SK-N-SH (cell line): ENCODE measurements at regions not wholly inside any gene's neighbourhood (a gene's known extent, or its start where the extent isn't known, plus 50 kb on each side); places are given as distances from the start of the nearest gene placed in this dataset.

Experiments
- CTCF ChIA-PET: fragments of 300-600, 350-600 bp; formaldehyde crosslinking; extraction: SDS; loops from one replicate; lab custom pipeline; 2021; lab: Yijun Ruan, JAX
- POLR2A ChIA-PET: fragments of 350-600 bp; sonication (Branson Sonifier 250); formaldehyde crosslinking; extraction: SDS; loops from one replicate; lab custom pipeline; 2020; ENCODE audit warnings: antibody characterized with exemption, inconsistent platforms; lab: Yijun Ruan, JAX
- DNase-seq: peaks from one replicate; pipeline ENCODE4 v3.0.0; 2012
- H2AFZ ChIP-seq: fragments of 200-600 bp; sonication (generic); 2 replicates; pipeline ENCODE4 v1.8.1; 2016; ENCODE audit warnings: antibody characterized with exemption, mild to moderate bottlenecking, low read depth
- H3F3A ChIP-seq: fragments of 200-600 bp; sonication (generic); replicated peaks from 2 replicates; pipeline ENCODE3; 2016; ENCODE audit warnings: antibody characterized with exemption, mild to moderate bottlenecking; ENCODE audit not compliant: insufficient read depth
- H3K27ac ChIP-seq, 2 experiments: fragments of 200-500 bp in 1 of 2; fragments of 200-600 bp in 1 of 2; sonication (Bioruptor generic) in 1 of 2; sonication (generic), shearing (Covaris generic) in 1 of 2; 2 replicates each; pipeline versions ENCODE4 v1.5.1 to v1.6.1; 2014 to 2016; ENCODE audit warnings: low read depth in 2 of 2, inconsistent platforms in 1 of 2, low read length in 1 of 2, mild to moderate bottlenecking in 1 of 2, mixed read lengths in 1 of 2
- H3K27me3 ChIP-seq: fragments of 200-600 bp; sonication (generic), shearing (Covaris generic); 2 replicates; pipeline ENCODE4 v1.6.1; 2016; ENCODE audit warnings: mixed run types; ENCODE audit not compliant: insufficient read depth
- H3K36me3 ChIP-seq, 2 experiments: fragments of 200-500 bp in 1 of 2; fragments of 200-600 bp in 1 of 2; sonication (Bioruptor generic) in 1 of 2; sonication (generic) in 1 of 2; replicated peaks in 1 of 2; 2 replicates each; pipeline versions ENCODE3 to v1.5.1; 2014 to 2016; ENCODE audit warnings: low read length in 1 of 2, mild to moderate bottlenecking in 1 of 2; ENCODE audit not compliant: insufficient read depth in 2 of 2, control insufficient read depth in 1 of 2
- H3K4me1 ChIP-seq, 2 experiments: fragments of 200-500 bp in 1 of 2; fragments of 200-600 bp in 1 of 2; sonication (Bioruptor generic) in 1 of 2; sonication (generic), shearing (Covaris generic) in 1 of 2; 2 replicates each; pipeline versions ENCODE4 v1.5.1 to v1.6.1; 2014 to 2016; ENCODE audit warnings: low read depth in 1 of 2, low read length in 1 of 2, mixed run types in 1 of 2; ENCODE audit not compliant: insufficient read depth in 2 of 2, control insufficient read depth in 1 of 2
- H3K4me2 ChIP-seq: fragments of 200-600 bp; sonication (generic), shearing (Covaris generic); 2 replicates; pipeline ENCODE4 v1.6.1; 2017; ENCODE audit warnings: mixed run types
- H3K4me3 ChIP-seq, 2 experiments: fragments of 200-500 bp in 1 of 2; fragments of 200-600 bp in 1 of 2; sonication (Bioruptor generic) in 1 of 2; sonication (generic), shearing (Covaris generic) in 1 of 2; 2 replicates each; pipeline versions ENCODE4 v1.5.1 to v1.8.1; 2014 to 2016; ENCODE audit warnings: low read depth in 2 of 2, inconsistent platforms in 1 of 2, low read length in 1 of 2, mild to moderate bottlenecking in 1 of 2, mixed read lengths in 1 of 2, moderate library complexity in 1 of 2
- H3K79me2 ChIP-seq: fragments of 200-600 bp; sonication (generic); 2 replicates; pipeline ENCODE4 v1.8.1; 2017; ENCODE audit warnings: mild to moderate bottlenecking; ENCODE audit not compliant: insufficient read depth
- H3K9ac ChIP-seq: fragments of 200-600 bp; sonication (generic); 2 replicates; pipeline ENCODE4 v1.6.1; 2017; ENCODE audit warnings: mixed run types
- H3K9me2 ChIP-seq: fragments of 200-600 bp; sonication (generic); 2 replicates; pipeline ENCODE4 v1.6.1; 2017; ENCODE audit warnings: mixed run types
- H3K9me3 ChIP-seq: fragments of 200-600 bp; sonication (generic); 2 replicates; pipeline ENCODE4 v1.6.1; 2017; ENCODE audit warnings: mixed run types, mild to moderate bottlenecking, moderate library complexity
- H4K20me1 ChIP-seq: fragments of 200-600 bp; sonication (generic); 2 replicates; pipeline ENCODE4 v1.6.1; 2017; ENCODE audit warnings: mild to moderate bottlenecking, mixed run types; ENCODE audit not compliant: insufficient read depth
- ELF1 ChIP-seq: IDR thresholded peaks from 2 replicates; pipeline ENCODE4 v1.4.0; 2012
- EP300 ChIP-seq, 2 experiments: IDR thresholded peaks; 2 replicates each; pipeline versions ENCODE4 v1.4.0 to v1.6.1; 2012; ENCODE audit warnings: borderline replicate concordance in 1 of 2, low read depth in 1 of 2, low read length in 1 of 2
- EZH2phosphoT487 ChIP-seq: fragments of 200-600 bp; sonication (generic); IDR thresholded peaks from 2 replicates; pipeline ENCODE4 v1.6.1; 2017; ENCODE audit warnings: low read depth, mixed run types, mild to moderate bottlenecking, antibody characterized with exemption, moderate library complexity, borderline replicate concordance
- FOXM1 ChIP-seq: IDR thresholded peaks from 2 replicates; pipeline ENCODE4 v1.4.0; 2012; ENCODE audit warnings: low read depth, mild to moderate bottlenecking
- GABPA ChIP-seq: IDR thresholded peaks from 2 replicates; pipeline ENCODE4 v1.4.0; 2012; ENCODE audit warnings: low read depth, mild to moderate bottlenecking
- MEF2A ChIP-seq: IDR thresholded peaks from 2 replicates; pipeline ENCODE4 v1.4.0; 2012; ENCODE audit warnings: low read depth, borderline replicate concordance
- POLR2AphosphoS5 ChIP-seq: IDR thresholded peaks from 2 replicates; pipeline ENCODE4 v1.6.1; 2012; ENCODE audit warnings: low read depth, low read length
- RAD21 ChIP-seq: IDR thresholded peaks from 2 replicates; pipeline ENCODE4 v1.6.1; 2012; ENCODE audit warnings: mild to moderate bottlenecking, low read length
- RCOR1 ChIP-seq: fragments of 150-350 bp; IDR thresholded peaks from 2 replicates; pipeline ENCODE4 v1.6.1; 2017; ENCODE audit warnings: antibody characterized with exemption, low read length
- RXRA ChIP-seq: IDR thresholded peaks from 2 replicates; pipeline ENCODE4 v1.4.0; 2012; ENCODE audit warnings: low read depth, mild to moderate bottlenecking, borderline replicate concordance
- SIN3A ChIP-seq: IDR thresholded peaks from 2 replicates; pipeline ENCODE4 v1.6.1; 2012; ENCODE audit warnings: low read depth, mild to moderate bottlenecking, low read length, moderate library complexity, borderline replicate concordance
- TAF1 ChIP-seq: IDR thresholded peaks from 2 replicates; pipeline ENCODE4 v1.6.1; 2012; ENCODE audit warnings: low read depth, mild to moderate bottlenecking, low read length, moderate library complexity, borderline replicate concordance
- TCF12 ChIP-seq: IDR thresholded peaks from 2 replicates; pipeline ENCODE4 v1.4.0; 2012
- TEAD4 ChIP-seq: IDR thresholded peaks from 2 replicates; pipeline ENCODE4 v1.4.0; 2012; ENCODE audit warnings: mild to moderate bottlenecking, borderline replicate concordance; ENCODE audit not compliant: insufficient read depth
- YY1 ChIP-seq: IDR thresholded peaks from 2 replicates; pipeline ENCODE4 v1.4.0; 2012; ENCODE audit warnings: low read depth, mild to moderate bottlenecking
- TF ChIP-seq, protein P1 (sequence below): fragments of 200-600 bp; sonication (generic); IDR thresholded peaks from 2 replicates; pipeline ENCODE4 v1.6.1; 2017; ENCODE audit warnings: antibody characterized with exemption, mild to moderate bottlenecking, moderate library complexity
- TF ChIP-seq, protein P2 (sequence below): IDR thresholded peaks from 2 replicates; pipeline ENCODE4 v1.4.0; 2012; ENCODE audit warnings: low read depth
- TF ChIP-seq, protein P3 (sequence below): IDR thresholded peaks from 2 replicates; pipeline ENCODE4; 2012
- TF ChIP-seq, protein P4 (sequence below): fragments of 150-350 bp; IDR thresholded peaks from 2 replicates; pipeline ENCODE4 v1.6.1; 2016; ENCODE audit warnings: mild to moderate bottlenecking, low read depth, low read length
- TF ChIP-seq, protein P5 (sequence below): IDR thresholded peaks from 2 replicates; pipeline ENCODE4 v1.4.0; 2012; ENCODE audit warnings: low read depth, borderline replicate concordance

DNA sequence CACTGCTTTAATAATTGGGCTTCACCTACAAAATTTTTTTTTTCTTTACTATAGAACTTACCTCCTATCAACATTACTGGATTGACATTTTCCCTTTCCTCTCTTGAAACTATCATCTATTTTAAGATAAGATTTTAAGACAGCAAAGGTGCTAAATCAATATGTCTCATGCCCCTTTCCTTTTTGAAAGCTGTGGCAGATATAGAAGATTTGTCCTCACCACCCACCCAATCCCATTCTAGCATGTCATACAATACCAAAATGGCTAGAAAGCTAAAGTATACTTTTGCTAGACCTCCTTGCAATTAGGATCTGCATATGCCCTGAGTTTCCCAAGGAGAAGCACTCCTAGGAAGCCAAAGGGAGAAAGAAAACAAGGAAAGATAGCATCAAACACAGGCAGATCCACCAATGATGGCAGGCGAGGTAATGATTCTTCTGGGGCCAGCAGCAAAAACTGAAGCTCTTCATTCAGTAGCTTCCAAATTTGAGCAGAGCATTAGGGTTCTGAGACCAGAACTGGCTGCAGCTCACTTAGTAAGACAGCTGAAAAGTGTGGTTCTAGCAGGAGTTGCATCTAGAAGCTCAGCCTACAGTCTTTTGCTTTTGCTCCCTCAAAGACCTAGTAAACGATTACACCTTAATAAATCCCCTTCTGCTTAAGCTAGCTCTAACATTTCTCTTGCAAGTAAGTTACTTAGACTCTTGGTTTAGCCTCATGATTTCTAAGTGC is 242.1 kb downstream of the ZEB2 start (continued):
- TF ChIP-seq MEF2A, result no peak

DNA sequence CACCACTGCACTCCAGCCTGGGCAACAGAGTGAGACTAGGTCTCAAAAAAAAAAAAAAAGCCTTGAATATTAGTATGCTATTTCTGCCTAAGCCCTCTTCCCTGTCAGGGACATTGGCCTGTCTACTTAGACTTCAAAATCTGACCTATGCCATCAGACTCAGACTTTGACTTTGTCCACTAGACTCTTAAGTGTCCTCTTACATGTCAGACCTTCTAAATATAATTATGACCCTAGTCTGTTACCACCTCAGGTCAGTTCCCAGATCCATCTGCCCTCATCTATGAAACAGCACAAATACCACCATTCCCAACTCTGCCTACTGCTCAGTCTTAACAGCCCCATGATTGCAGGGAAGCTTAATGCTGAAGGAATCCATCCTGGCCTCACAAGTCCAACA is 244.6 kb downstream of the ZEB2 start:
- H3K36me3 ChIP-seq, result no peaks in the 10 kb centered on the region

More for the DNA sequence above, 244.6 kb downstream of the ZEB2 start:
- ChIA-PET CTCF (no interaction called here), POLR2A (no interaction called here)
- H3K27ac ChIP-seq, result no peak overlapping the region
- no peak overlapping the region for H3K9ac ChIP-seq
- DNase-seq, result no peak
- H4K20me1 ChIP-seq, result no peaks in the 10 kb centered on the region
- TF ChIP-seq, protein P1, sequence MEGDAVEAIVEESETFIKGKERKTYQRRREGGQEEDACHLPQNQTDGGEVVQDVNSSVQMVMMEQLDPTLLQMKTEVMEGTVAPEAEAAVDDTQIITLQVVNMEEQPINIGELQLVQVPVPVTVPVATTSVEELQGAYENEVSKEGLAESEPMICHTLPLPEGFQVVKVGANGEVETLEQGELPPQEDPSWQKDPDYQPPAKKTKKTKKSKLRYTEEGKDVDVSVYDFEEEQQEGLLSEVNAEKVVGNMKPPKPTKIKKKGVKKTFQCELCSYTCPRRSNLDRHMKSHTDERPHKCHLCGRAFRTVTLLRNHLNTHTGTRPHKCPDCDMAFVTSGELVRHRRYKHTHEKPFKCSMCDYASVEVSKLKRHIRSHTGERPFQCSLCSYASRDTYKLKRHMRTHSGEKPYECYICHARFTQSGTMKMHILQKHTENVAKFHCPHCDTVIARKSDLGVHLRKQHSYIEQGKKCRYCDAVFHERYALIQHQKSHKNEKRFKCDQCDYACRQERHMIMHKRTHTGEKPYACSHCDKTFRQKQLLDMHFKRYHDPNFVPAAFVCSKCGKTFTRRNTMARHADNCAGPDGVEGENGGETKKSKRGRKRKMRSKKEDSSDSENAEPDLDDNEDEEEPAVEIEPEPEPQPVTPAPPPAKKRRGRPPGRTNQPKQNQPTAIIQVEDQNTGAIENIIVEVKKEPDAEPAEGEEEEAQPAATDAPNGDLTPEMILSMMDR, result no peak
- TF ChIP-seq GABPA, result no peak
- no peak for TF ChIP-seq SIN3A
- TF ChIP-seq TCF12, result no peak
- TF ChIP-seq, protein P2, sequence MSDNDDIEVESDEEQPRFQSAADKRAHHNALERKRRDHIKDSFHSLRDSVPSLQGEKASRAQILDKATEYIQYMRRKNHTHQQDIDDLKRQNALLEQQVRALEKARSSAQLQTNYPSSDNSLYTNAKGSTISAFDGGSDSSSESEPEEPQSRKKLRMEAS, result no peak
- TF ChIP-seq ELF1, result no peak
- TF ChIP-seq, protein P3, sequence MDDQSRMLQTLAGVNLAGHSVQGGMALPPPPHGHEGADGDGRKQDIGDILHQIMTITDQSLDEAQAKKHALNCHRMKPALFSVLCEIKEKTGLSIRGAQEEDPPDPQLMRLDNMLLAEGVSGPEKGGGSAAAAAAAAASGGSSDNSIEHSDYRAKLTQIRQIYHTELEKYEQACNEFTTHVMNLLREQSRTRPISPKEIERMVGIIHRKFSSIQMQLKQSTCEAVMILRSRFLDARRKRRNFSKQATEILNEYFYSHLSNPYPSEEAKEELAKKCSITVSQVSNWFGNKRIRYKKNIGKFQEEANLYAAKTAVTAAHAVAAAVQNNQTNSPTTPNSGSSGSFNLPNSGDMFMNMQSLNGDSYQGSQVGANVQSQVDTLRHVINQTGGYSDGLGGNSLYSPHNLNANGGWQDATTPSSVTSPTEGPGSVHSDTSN, result no peak
- TF ChIP-seq FOXM1, result no peak
- TF ChIP-seq, protein P4, sequence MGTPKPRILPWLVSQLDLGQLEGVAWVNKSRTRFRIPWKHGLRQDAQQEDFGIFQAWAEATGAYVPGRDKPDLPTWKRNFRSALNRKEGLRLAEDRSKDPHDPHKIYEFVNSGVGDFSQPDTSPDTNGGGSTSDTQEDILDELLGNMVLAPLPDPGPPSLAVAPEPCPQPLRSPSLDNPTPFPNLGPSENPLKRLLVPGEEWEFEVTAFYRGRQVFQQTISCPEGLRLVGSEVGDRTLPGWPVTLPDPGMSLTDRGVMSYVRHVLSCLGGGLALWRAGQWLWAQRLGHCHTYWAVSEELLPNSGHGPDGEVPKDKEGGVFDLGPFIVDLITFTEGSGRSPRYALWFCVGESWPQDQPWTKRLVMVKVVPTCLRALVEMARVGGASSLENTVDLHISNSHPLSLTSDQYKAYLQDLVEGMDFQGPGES, result no peak
- no peak for TF ChIP-seq TAF1
- no peak for TF ChIP-seq RAD21
- no peak for TF ChIP-seq MEF2A
- no peak for TF ChIP-seq RXRA
- TF ChIP-seq RCOR1, result no peak
- no peak for TF ChIP-seq EP300 (IDR thresholded peaks at IDR 0.05; ENCODE audit: borderline replicate concordance in 1 of 2, low read depth in 1 of 2, low read length in 1 of 2)
- no peak for TF ChIP-seq YY1
- no peak for TF ChIP-seq EZH2phosphoT487
- TF ChIP-seq, protein P5, sequence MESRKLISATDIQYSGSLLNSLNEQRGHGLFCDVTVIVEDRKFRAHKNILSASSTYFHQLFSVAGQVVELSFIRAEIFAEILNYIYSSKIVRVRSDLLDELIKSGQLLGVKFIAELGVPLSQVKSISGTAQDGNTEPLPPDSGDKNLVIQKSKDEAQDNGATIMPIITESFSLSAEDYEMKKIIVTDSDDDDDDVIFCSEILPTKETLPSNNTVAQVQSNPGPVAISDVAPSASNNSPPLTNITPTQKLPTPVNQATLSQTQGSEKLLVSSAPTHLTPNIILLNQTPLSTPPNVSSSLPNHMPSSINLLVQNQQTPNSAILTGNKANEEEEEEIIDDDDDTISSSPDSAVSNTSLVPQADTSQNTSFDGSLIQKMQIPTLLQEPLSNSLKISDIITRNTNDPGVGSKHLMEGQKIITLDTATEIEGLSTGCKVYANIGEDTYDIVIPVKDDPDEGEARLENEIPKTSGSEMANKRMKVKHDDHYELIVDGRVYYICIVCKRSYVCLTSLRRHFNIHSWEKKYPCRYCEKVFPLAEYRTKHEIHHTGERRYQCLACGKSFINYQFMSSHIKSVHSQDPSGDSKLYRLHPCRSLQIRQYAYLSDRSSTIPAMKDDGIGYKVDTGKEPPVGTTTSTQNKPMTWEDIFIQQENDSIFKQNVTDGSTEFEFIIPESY, result no peak
- TF ChIP-seq POLR2AphosphoS5, result no peak
- no peak for TF ChIP-seq TEAD4
- no peaks in the 10 kb centered on the region for H3K79me2 ChIP-seq
- no peaks in the 10 kb centered on the region for H3K9me2 ChIP-seq
- peaks cover 0 to 4% of the 10 kb centered on the region in 2 experiments; a peak in 1 of 4 replicates for H3K4me1 ChIP-seq
- no peaks in the 10 kb centered on the region for H3K27me3 ChIP-seq
- H3F3A ChIP-seq, result no peaks in the 10 kb centered on the region
- no peak overlapping the region for H2AFZ ChIP-seq
- no peaks in the 10 kb centered on the region for H3K9me3 ChIP-seq
- no peak overlapping the region for H3K4me2 ChIP-seq
- H3K4me3 ChIP-seq, result no peak overlapping the region
